H9 (cell line): ENCODE measurements at regions not wholly inside any gene's neighbourhood (a gene's known extent, or its start where the extent isn't known, plus 50 kb on each side); places are given as distances from the start of the nearest gene placed in this dataset.

Experiments used
- DNase-seq: peaks from one replicate; pipeline ENCODE4 v3.0.0-alpha.2; 2017
- H2AFZ ChIP-seq: one replicate; pipeline ENCODE4 v1.6.1; 2013; ENCODE audit warnings: mild to moderate bottlenecking, low read length, control low read depth, moderate library complexity
- H2AK5ac ChIP-seq: 2 replicates; pipeline ENCODE4 v1.6.1; 2013; ENCODE audit warnings: low read length, control low read depth, mixed read lengths; ENCODE audit not compliant: insufficient read length
- H2BK120ac ChIP-seq: one replicate; pipeline ENCODE4 v1.6.1; 2013; ENCODE audit warnings: low read depth, mild to moderate bottlenecking, low read length, control low read depth, inconsistent platforms; ENCODE audit not compliant: poor library complexity, severe bottlenecking
- H2BK12ac ChIP-seq: 2 replicates; pipeline ENCODE4 v1.6.1; 2013; ENCODE audit warnings: low read length, control low read depth, mixed read lengths, low read depth; ENCODE audit not compliant: insufficient read length
- H2BK15ac ChIP-seq: 2 replicates; pipeline ENCODE4 v1.6.1; 2013; ENCODE audit warnings: low read depth, low read length, control low read depth
- H2BK20ac ChIP-seq: one replicate; pipeline ENCODE4 v1.6.1; 2013; ENCODE audit warnings: low read depth, mild to moderate bottlenecking, low read length, control low read depth, inconsistent platforms; ENCODE audit not compliant: poor library complexity, severe bottlenecking
- H2BK5ac ChIP-seq: 2 replicates; pipeline ENCODE4 v1.6.1; 2013; ENCODE audit warnings: low read length, control low read depth, mixed read lengths; ENCODE audit not compliant: insufficient read length
- H3K14ac ChIP-seq: 2 replicates; pipeline ENCODE4 v1.6.1; 2013; ENCODE audit warnings: low read length, control low read depth; ENCODE audit not compliant: insufficient read depth
- H3K18ac ChIP-seq: 2 replicates; pipeline ENCODE4 v1.6.1; 2013; ENCODE audit warnings: low read depth, mild to moderate bottlenecking, mixed read lengths, low read length, control low read depth; ENCODE audit not compliant: insufficient read length
- H3K23ac ChIP-seq: 2 replicates; pipeline ENCODE4 v1.6.1; 2013; ENCODE audit warnings: low read length, control low read depth, mixed read lengths, low read depth; ENCODE audit not compliant: insufficient read length
- H3K23me2 ChIP-seq: 2 replicates; pipeline ENCODE4 v1.6.1; 2013; ENCODE audit warnings: low read depth, mild to moderate bottlenecking, mixed read lengths, low read length, control low read depth; ENCODE audit not compliant: insufficient read length, poor library complexity, severe bottlenecking
- H3K27ac ChIP-seq: 2 replicates; pipeline ENCODE4 v1.5.1; 2013; ENCODE audit warnings: low read length, control low read depth, mixed read lengths, low read depth; ENCODE audit not compliant: insufficient read length
- H3K27me3 ChIP-seq: 2 replicates; pipeline ENCODE4 v1.6.1; 2013; ENCODE audit warnings: low read length, control low read depth, inconsistent platforms; ENCODE audit not compliant: insufficient read depth
- H3K4ac ChIP-seq: 2 replicates; pipeline ENCODE4 v1.6.1; 2013; ENCODE audit warnings: low read depth, mild to moderate bottlenecking, control low read depth, inconsistent platforms, low read length, moderate library complexity
- H3K4me1 ChIP-seq: 2 replicates; pipeline ENCODE4 v1.6.1; 2013; ENCODE audit warnings: low read length, control low read depth, inconsistent platforms; ENCODE audit not compliant: insufficient read depth
- H3K4me2 ChIP-seq: 2 replicates; pipeline ENCODE4 v1.6.1; 2013; ENCODE audit warnings: low read length, control low read depth, mixed read lengths; ENCODE audit not compliant: insufficient read length, insufficient read depth
- H3K56ac ChIP-seq: 2 replicates; pipeline ENCODE4 v1.6.1; 2013; ENCODE audit warnings: low read depth, mild to moderate bottlenecking, mixed read lengths, low read length, control low read depth; ENCODE audit not compliant: insufficient read length
- H3K79me1 ChIP-seq: 2 replicates; pipeline ENCODE4 v1.6.1; 2013; ENCODE audit warnings: low read depth, mild to moderate bottlenecking, moderate library complexity, low read length, control low read depth, inconsistent platforms; ENCODE audit not compliant: insufficient read depth, poor library complexity, severe bottlenecking
- H3K79me2 ChIP-seq: 2 replicates; pipeline ENCODE4 v1.6.1; 2013; ENCODE audit warnings: low read length, control low read depth, inconsistent platforms; ENCODE audit not compliant: insufficient read depth
- H3K9ac ChIP-seq: 2 replicates; pipeline ENCODE4 v1.6.1; 2013; ENCODE audit warnings: low read length, control low read depth, mixed read lengths; ENCODE audit not compliant: insufficient read length; ENCODE audit errors: extremely low read depth
- H3K9me3 ChIP-seq: one replicate; pipeline ENCODE4 v1.6.1; 2013; ENCODE audit warnings: low read depth, low read length, inconsistent platforms; ENCODE audit not compliant: control insufficient read depth
- H3T11ph ChIP-seq: one replicate; pipeline ENCODE4 v1.6.1; 2013; ENCODE audit warnings: mild to moderate bottlenecking, low read length, control low read depth, inconsistent platforms
- H4K20me1 ChIP-seq: one replicate; pipeline ENCODE4 v1.6.1; 2013; ENCODE audit not compliant: control insufficient read depth, insufficient read length, insufficient read depth
- H4K5ac ChIP-seq: 2 replicates; pipeline ENCODE4 v1.6.1; 2013; ENCODE audit warnings: low read depth, mild to moderate bottlenecking, mixed read lengths, low read length, control low read depth; ENCODE audit not compliant: insufficient read length
- H4K8ac ChIP-seq: replicated peaks from 2 replicates; pipeline ENCODE4 v1.6.1; 2013; ENCODE audit warnings: low read length, control low read depth, mixed read lengths, low read depth; ENCODE audit not compliant: insufficient read length
- H4K91ac ChIP-seq: 2 replicates; pipeline ENCODE4 v1.6.1; 2013; ENCODE audit warnings: low read depth, mild to moderate bottlenecking, moderate library complexity, mixed read lengths, low read length, control low read depth; ENCODE audit not compliant: insufficient read length
- H3K27ac Mint-ChIP-seq, 3 experiments: 2 replicates in 2 of 3; 3 replicates in 1 of 3; pipeline ENCODE4 v1.8.0; 2020 to 2021; ENCODE audit warnings: mixed read lengths in 3 of 3, mild to moderate bottlenecking in 1 of 3, moderate library complexity in 1 of 3
- H3K27me3 Mint-ChIP-seq: 2 replicates; pipeline ENCODE4 v1.8.0; 2021; ENCODE audit warnings: low read depth, mild to moderate bottlenecking, moderate library complexity, mixed read lengths
- H3K36me3 Mint-ChIP-seq, 3 experiments: 2 replicates in 2 of 3; 3 replicates in 1 of 3; pipeline ENCODE4 v1.8.0; 2020 to 2021; ENCODE audit warnings: low read depth in 3 of 3, mixed read lengths in 3 of 3; ENCODE audit not compliant: insufficient read depth in 1 of 3
- H3K4me1 Mint-ChIP-seq, 2 experiments: 2 replicates each; pipeline ENCODE4 v1.8.0; 2020; ENCODE audit warnings: mixed read lengths in 2 of 2
- H3K4me3 Mint-ChIP-seq, 2 experiments: 2 replicates in 1 of 2; 3 replicates in 1 of 2; pipeline ENCODE4 v1.8.0; 2020 to 2021; ENCODE audit warnings: mild to moderate bottlenecking in 2 of 2, mixed read lengths in 2 of 2, moderate library complexity in 1 of 2
- H3K9me3 Mint-ChIP-seq, 2 experiments: 2 replicates in 1 of 2; 3 replicates in 1 of 2; pipeline ENCODE4 v1.8.0; 2020; ENCODE audit warnings: mild to moderate bottlenecking in 2 of 2, mixed read lengths in 2 of 2, moderate library complexity in 1 of 2
- CTCF ChIP-seq: fragments of 200-600 bp; sonication (generic); conservative IDR thresholded peaks from 3 replicates; pipeline ENCODE4 v1.8.0; 2021; ENCODE audit warnings: antibody characterized with exemption, mild to moderate bottlenecking
- WGBS: extraction: QIAGEN DNeasy Blood & Tissue Kit; methylation state at CpG from one replicate; pipeline ENCODE4 v1.1.7; 2013; ENCODE audit warnings: missing lambda C conversion rate, low lambda C conversion rate, mixed read lengths; ENCODE audit not compliant: insufficient read length; ENCODE audit errors: extremely low coverage; 5-methylcytosine and 5-hydroxymethylcytosine counted together

- H3K27me3 Mint-ChIP-seq = no peaks in the 10 kb centered on the region; the same call in 1 of the 2 replicates
- Histone ChIP-seq H2BK5ac (no peak overlapping the region), H4K91ac (no peak overlapping the region), H2AFZ (no peak overlapping the region), H3K23ac (no peak overlapping the region), H3K4me2 (no peak overlapping the region), H3K14ac (no peak overlapping the region), H2BK15ac (no peak overlapping the region), H2BK120ac (no peak overlapping the region), H2AK5ac (no peak overlapping the region), H3K9ac (no peak overlapping the region), H3K56ac (no peak overlapping the region), H3K9me3 (no peaks in the 10 kb centered on the region), H3T11ph (no peak overlapping the region), H4K20me1 (no peaks in the 10 kb centered on the region), H2BK20ac (no peak overlapping the region), H3K27me3 (no peaks in the 10 kb centered on the region), H3K79me2 (no peaks in the 10 kb centered on the region), H3K4ac (no peak overlapping the region), H4K5ac (no peak overlapping the region), H3K18ac (no peak overlapping the region), H3K4me1 (peaks cover 4% of the 10 kb centered on the region; the same call in 1 of the 2 replicates), H3K27ac (no peak overlapping the region), H4K8ac (no peak overlapping the region), H2BK12ac (no peak overlapping the region), H3K23me2 (no peaks in the 10 kb centered on the region), H3K79me1 (no peaks in the 10 kb centered on the region)
- H3K4me3 Mint-ChIP-seq = no peak overlapping the region
- DNase-seq = no peak
- H3K4me1 Mint-ChIP-seq = peaks cover 32% of the 10 kb centered on the region in 2 experiments
- H3K36me3 Mint-ChIP-seq = no peaks in the 10 kb centered on the region
- no peak for TF ChIP-seq CTCF
- no CpG with 5 or more reads among the region's 1 CpG for WGBS
- H3K9me3 Mint-ChIP-seq = no peaks in the 10 kb centered on the region
- no peak overlapping the region for H3K27ac Mint-ChIP-seq
These were observed 114.5 kb upstream of the TANK start for GRCh38 chr2:161045726-161046125.
